Erythroblast (primary cell): ENCODE measurements at regions not wholly inside any gene's neighbourhood (a gene's known extent, or its start where the extent isn't known, plus 50 kb on each side); places are given as distances from the start of the nearest gene placed in this dataset.

Experiments used
- GATA1 ChIP-seq: IDR thresholded peaks from 2 replicates; pipeline ENCODE4 v1.6.1; 2011; ENCODE audit warnings: low read depth, mild to moderate bottlenecking, control low read depth, low read length, moderate library complexity
- POLR2A ChIP-seq: IDR thresholded peaks from 2 replicates; pipeline ENCODE4 v1.6.1; 2011; ENCODE audit warnings: mild to moderate bottlenecking, low read length

GRCh38 chr6:23222724-23223123, 653.4 kb downstream of the HDGFL1 start:
- TF ChIP-seq POLR2A (no peak), GATA1 (no peak)
